NT2/D1 (cell line): ENCODE measurements at regions not wholly inside any gene's neighbourhood (a gene's known extent, or its start where the extent isn't known, plus 50 kb on each side); places are given as distances from the start of the nearest gene placed in this dataset.

Experiments
- SUZ12 ChIP-seq: IDR thresholded peaks from 2 replicates; pipeline ENCODE4 v1.6.1; 2011; ENCODE audit not compliant: insufficient read length, insufficient read depth; ENCODE audit errors: extremely low read depth
- YY1 ChIP-seq: IDR thresholded peaks from 2 replicates; pipeline ENCODE4 v1.6.1; 2011; ENCODE audit not compliant: insufficient read length, insufficient read depth

GRCh38 chr4:174154215-174154854 lies 129.1 kb downstream of the FBXO8 start:
- TF ChIP-seq YY1, result no peak
- TF ChIP-seq SUZ12, result no peak
